ENCODE measurements at regions not wholly inside any gene's neighbourhood (a gene's known extent, or its start where the extent isn't known, plus 50 kb on each side); places are given as distances from the start of the nearest gene placed in this dataset.
A peak's percentile ranks its signal among the peaks of the same experiment; 100 is the strongest.

GRCh38 chr3:187618722-187619121 is 51.5 kb downstream of the SST start:
- no peak for TF ChIP-seq POLR2A (IDR thresholded peaks at IDR 0.05)
- TF ChIP-seq, protein P1, sequence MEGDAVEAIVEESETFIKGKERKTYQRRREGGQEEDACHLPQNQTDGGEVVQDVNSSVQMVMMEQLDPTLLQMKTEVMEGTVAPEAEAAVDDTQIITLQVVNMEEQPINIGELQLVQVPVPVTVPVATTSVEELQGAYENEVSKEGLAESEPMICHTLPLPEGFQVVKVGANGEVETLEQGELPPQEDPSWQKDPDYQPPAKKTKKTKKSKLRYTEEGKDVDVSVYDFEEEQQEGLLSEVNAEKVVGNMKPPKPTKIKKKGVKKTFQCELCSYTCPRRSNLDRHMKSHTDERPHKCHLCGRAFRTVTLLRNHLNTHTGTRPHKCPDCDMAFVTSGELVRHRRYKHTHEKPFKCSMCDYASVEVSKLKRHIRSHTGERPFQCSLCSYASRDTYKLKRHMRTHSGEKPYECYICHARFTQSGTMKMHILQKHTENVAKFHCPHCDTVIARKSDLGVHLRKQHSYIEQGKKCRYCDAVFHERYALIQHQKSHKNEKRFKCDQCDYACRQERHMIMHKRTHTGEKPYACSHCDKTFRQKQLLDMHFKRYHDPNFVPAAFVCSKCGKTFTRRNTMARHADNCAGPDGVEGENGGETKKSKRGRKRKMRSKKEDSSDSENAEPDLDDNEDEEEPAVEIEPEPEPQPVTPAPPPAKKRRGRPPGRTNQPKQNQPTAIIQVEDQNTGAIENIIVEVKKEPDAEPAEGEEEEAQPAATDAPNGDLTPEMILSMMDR (IDR thresholded peaks at IDR 0.05): no peak
- no peak for TF ChIP-seq POLR2AphosphoS5 (IDR thresholded peaks at IDR 0.05)
- WGBS: 55% methylated on average over 3 of the region's 3 CpGs
- Histone ChIP-seq H3K27ac (no peak overlapping the region), H3K9me3 (no peaks in the 10 kb centered on the region), H3K4me1 (replicated peaks) (no peaks in the 10 kb centered on the region), H3K4me3 (no peak overlapping the region), H3K36me3 (no peaks in the 10 kb centered on the region), H3K27me3 (replicated peaks; ENCODE audit: insufficient read depth) (peaks cover 5% of the 10 kb centered on the region)
- intact Hi-C loops (cut with DNase I): no loop called here
- DNase-seq (ENCODE audit: low spot score): no peak

- WGBS: 45% methylated on average over 8 of the region's 8 CpGs
- TF ChIP-seq POLR2AphosphoS5 (IDR thresholded peaks at IDR 0.05) (no peak), POLR2A (IDR thresholded peaks at IDR 0.05) (no peak)
- TF ChIP-seq, protein P1 (IDR thresholded peaks at IDR 0.05): no peak
- Histone ChIP-seq H3K4me3 (no peak overlapping the region), H3K36me3 (no peaks in the 10 kb centered on the region), H3K4me1 (replicated peaks) (no peaks in the 10 kb centered on the region), H3K27me3 (replicated peaks; ENCODE audit: insufficient read depth) (no peaks in the 10 kb centered on the region), H3K27ac (no peak overlapping the region), H3K9me3 (no peaks in the 10 kb centered on the region)
- no peak for DNase-seq (ENCODE audit: low spot score)
- intact Hi-C loops (cut with DNase I): no loop called here
Observed at GRCh38 chr3:187617213-187617612, 53.0 kb downstream of the SST start.

GRCh38 chr3:187616307-187616972 is 53.8 kb downstream of the SST start:
- Histone ChIP-seq H3K9me3 (no peaks in the 10 kb centered on the region), H3K27me3 (replicated peaks; ENCODE audit: insufficient read depth) (no peaks in the 10 kb centered on the region), H3K4me1 (replicated peaks) (no peaks in the 10 kb centered on the region), H3K4me3 (no peak overlapping the region), H3K36me3 (no peaks in the 10 kb centered on the region), H3K27ac (no peak overlapping the region)
- intact Hi-C loops (cut with DNase I): no loop called here
- peak; percentile 39 for DNase-seq (ENCODE audit: low spot score)
- TF ChIP-seq, protein P1 (IDR thresholded peaks at IDR 0.05): peak; percentile 25 to 72 (median 57)
- TF ChIP-seq POLR2AphosphoS5 (IDR thresholded peaks at IDR 0.05) (no peak), POLR2A (IDR thresholded peaks at IDR 0.05) (no peak)
- 59% methylated on average over 4 of the region's 4 CpGs for WGBS

- 73% methylated on average over 3 of the region's 3 CpGs for WGBS
- no peak overlapping the region for H3K27ac ChIP-seq
- TF ChIP-seq, protein P1 (IDR thresholded peaks at IDR 0.05): no peak
- no peak for TF ChIP-seq POLR2A (IDR thresholded peaks at IDR 0.05)
- TF ChIP-seq POLR2AphosphoS5 (IDR thresholded peaks at IDR 0.05): no peak
- H3K9me3 ChIP-seq: no peaks in the 10 kb centered on the region
- H3K4me1 ChIP-seq (replicated peaks): no peaks in the 10 kb centered on the region
- intact Hi-C loops (cut with DNase I): no loop called here
- no peaks in the 10 kb centered on the region for H3K36me3 ChIP-seq
- H3K27me3 ChIP-seq (replicated peaks; ENCODE audit: insufficient read depth): no peaks in the 10 kb centered on the region
- DNase-seq (ENCODE audit: low spot score): no peak
- no peak overlapping the region for H3K4me3 ChIP-seq
Observed at GRCh38 chr3:187615630-187616029, 54.6 kb downstream of the SST start.

DNA sequence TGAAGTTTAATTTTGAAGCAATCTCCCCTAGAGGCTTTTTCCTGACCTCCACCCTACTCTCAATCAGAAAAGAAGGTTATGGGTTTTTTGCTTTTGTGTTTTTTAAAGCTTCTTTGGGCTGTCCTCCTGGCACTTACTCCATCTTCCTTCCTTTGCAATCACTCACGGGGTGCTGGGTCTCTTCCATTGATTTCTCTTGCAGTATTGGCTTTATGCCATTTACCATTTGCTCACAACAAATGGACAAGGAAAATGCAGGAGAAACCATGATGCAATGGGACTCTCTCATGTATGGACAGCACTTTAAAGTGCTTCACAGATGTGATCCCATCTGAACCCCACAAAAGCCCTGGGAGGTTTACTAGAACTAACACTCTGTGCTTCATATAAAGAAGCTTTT is 57.5 kb downstream of the SST start:
- intact Hi-C loops (cut with DNase I): no loop called here
- Histone ChIP-seq H3K27ac (no peak overlapping the region), H3K27me3 (replicated peaks; ENCODE audit: insufficient read depth) (peaks cover 4% of the 10 kb centered on the region), H3K4me3 (no peak overlapping the region), H3K36me3 (no peaks in the 10 kb centered on the region), H3K9me3 (no peaks in the 10 kb centered on the region), H3K4me1 (replicated peaks) (no peaks in the 10 kb centered on the region)
- WGBS: 17% methylated on average over 1 of the region's 1 CpG
- no peak for DNase-seq (ENCODE audit: low spot score)
- TF ChIP-seq, protein P1 (IDR thresholded peaks at IDR 0.05): no peak
- TF ChIP-seq POLR2AphosphoS5 (IDR thresholded peaks at IDR 0.05) (no peak), POLR2A (IDR thresholded peaks at IDR 0.05) (no peak)

All from prostate gland (tissue), 2 donors.